Nephron progenitor cell (in vitro differentiated cells): ENCODE measurements at regions not wholly inside any gene's neighbourhood (a gene's known extent, or its start where the extent isn't known, plus 50 kb on each side); places are given as distances from the start of the nearest gene placed in this dataset.

Experiments used
- DNase-seq: peaks from one replicate; pipeline ENCODE4 v3.0.0; 2021
- H3K27ac Mint-ChIP-seq: 2 replicates; pipeline ENCODE4 v1.8.0; 2021; ENCODE audit warnings: mild to moderate bottlenecking, moderate library complexity, mixed read lengths
- H3K27me3 Mint-ChIP-seq: 2 replicates; pipeline ENCODE4 v1.8.0; 2021; ENCODE audit warnings: mild to moderate bottlenecking, low read depth, mixed read lengths; ENCODE audit not compliant: poor library complexity
- H3K36me3 Mint-ChIP-seq: 2 replicates; pipeline ENCODE4 v1.8.0; 2021; ENCODE audit warnings: low read depth, mixed read lengths
- H3K4me1 Mint-ChIP-seq: 2 replicates; pipeline ENCODE4 v1.8.0; 2021; ENCODE audit warnings: mixed read lengths
- H3K4me3 Mint-ChIP-seq: 2 replicates; pipeline ENCODE4 v1.8.0; 2021; ENCODE audit warnings: mild to moderate bottlenecking, moderate library complexity, mixed read lengths
- H3K9me3 Mint-ChIP-seq: 2 replicates; pipeline ENCODE4 v1.8.0; 2021; ENCODE audit warnings: mild to moderate bottlenecking, moderate library complexity, mixed read lengths
- CTCF ChIP-seq: fragments of 200-600 bp; sonication (generic); IDR thresholded peaks from 2 replicates; pipeline ENCODE4 v1.5.0; 2021; ENCODE audit warnings: antibody characterized with exemption

GRCh38 chr1:224061436-224061835, 52.5 kb upstream of the FBXO28 start:
- Mint-ChIP-seq H3K27ac (no peak overlapping the region), H3K9me3 (peaks cover 7% of the 10 kb centered on the region), H3K36me3 (no peaks in the 10 kb centered on the region), H3K27me3 (peaks cover 30% of the 10 kb centered on the region), H3K4me1 (peaks cover 10% of the 10 kb centered on the region), H3K4me3 (no peak overlapping the region)
- TF ChIP-seq CTCF: no peak
- no peak for DNase-seq

GRCh38 chr1:224059897-224060427, 53.9 kb upstream of the FBXO28 start:
- H3K27ac Mint-ChIP-seq: no peak overlapping the region
- H3K9me3 Mint-ChIP-seq: peaks cover 7% of the 10 kb centered on the region
- H3K27me3 Mint-ChIP-seq: peaks cover 26% of the 10 kb centered on the region
- H3K4me3 Mint-ChIP-seq: no peak overlapping the region
- peaks cover 10% of the 10 kb centered on the region for H3K4me1 Mint-ChIP-seq
- no peaks in the 10 kb centered on the region for H3K36me3 Mint-ChIP-seq
- no peak for DNase-seq
- no peak for TF ChIP-seq CTCF

- H3K4me1 Mint-ChIP-seq: peaks cover 5% of the 10 kb centered on the region
- TF ChIP-seq CTCF: no peak
- peaks cover 10% of the 10 kb centered on the region for H3K9me3 Mint-ChIP-seq
- no peak overlapping the region for H3K4me3 Mint-ChIP-seq
- DNase-seq: no peak
- H3K27ac Mint-ChIP-seq: no peak overlapping the region
- no peaks in the 10 kb centered on the region for H3K36me3 Mint-ChIP-seq
- peaks cover 15% of the 10 kb centered on the region for H3K27me3 Mint-ChIP-seq
Measured at GRCh38 chr1:224058303-224058702, 55.6 kb upstream of the FBXO28 start.

- H3K27me3 Mint-ChIP-seq: peaks cover 13% of the 10 kb centered on the region
- TF ChIP-seq CTCF: no peak
- H3K4me1 Mint-ChIP-seq: peaks cover 5% of the 10 kb centered on the region
- peaks cover 10% of the 10 kb centered on the region for H3K9me3 Mint-ChIP-seq
- no peak for DNase-seq
- no peak overlapping the region for H3K27ac Mint-ChIP-seq
- no peaks in the 10 kb centered on the region for H3K36me3 Mint-ChIP-seq
- H3K4me3 Mint-ChIP-seq: no peak overlapping the region
Measured at GRCh38 chr1:224057461-224058199, 56.3 kb upstream of the FBXO28 start.

GRCh38 chr1:224054611-224055010, 59.3 kb upstream of the FBXO28 start:
- no peak for DNase-seq
- no peak overlapping the region for H3K4me3 Mint-ChIP-seq
- no peak overlapping the region for H3K27ac Mint-ChIP-seq
- no peaks in the 10 kb centered on the region for H3K36me3 Mint-ChIP-seq
- no peak for TF ChIP-seq CTCF
- H3K4me1 Mint-ChIP-seq: peaks cover 5% of the 10 kb centered on the region
- peaks cover 10% of the 10 kb centered on the region for H3K9me3 Mint-ChIP-seq
- peaks cover 4% of the 10 kb centered on the region for H3K27me3 Mint-ChIP-seq

- no peak overlapping the region for H3K27ac Mint-ChIP-seq
- peaks cover 8% of the 10 kb centered on the region for H3K9me3 Mint-ChIP-seq
- no peaks in the 10 kb centered on the region for H3K36me3 Mint-ChIP-seq
- peaks cover 5% of the 10 kb centered on the region for H3K4me1 Mint-ChIP-seq
- peaks cover 4% of the 10 kb centered on the region for H3K27me3 Mint-ChIP-seq
- H3K4me3 Mint-ChIP-seq: no peak overlapping the region
- DNase-seq: no peak
- TF ChIP-seq CTCF: no peak
Measured at GRCh38 chr1:224054012-224054411, 59.9 kb upstream of the FBXO28 start.
